CD8-positive, alpha-beta memory T cell (primary cell): ENCODE measurements at regions not wholly inside any gene's neighbourhood (a gene's known extent, or its start where the extent isn't known, plus 50 kb on each side); places are given as distances from the start of the nearest gene placed in this dataset.
"Not testable (repeated sequence)": the region's sequence is repeated elsewhere in the genome, so short reads cannot be mapped to it uniquely, and the experiment has no call there.

Source experiments
- CTCF ChIA-PET: fragments of 350-600 bp; sonication (Branson Sonifier 250); formaldehyde crosslinking; loops from one replicate; lab custom pipeline; 2021; ENCODE audit warnings: antibody characterized with exemption; lab: Charles Lee
- POLR2A ChIA-PET: fragments of 350-600 bp; sonication (Branson Sonifier 250); formaldehyde crosslinking; loops from one replicate; lab custom pipeline; 2021; ENCODE audit warnings: antibody characterized with exemption; lab: Charles Lee
- DNase-seq, 5 donors: peaks; one replicate each; pipeline versions ENCODE4 v3.0.0 to v3.0.0-alpha.2; 2020 to 2022; ENCODE audit warnings: mixed read lengths in 1 of 5
- H3K27ac ChIP-seq: one replicate; pipeline ENCODE4 v1.7.0; 2013; ENCODE audit warnings: low read depth, mild to moderate bottlenecking, low read length, moderate library complexity
- H3K27me3 ChIP-seq: 2 replicates; pipeline ENCODE4 v1.7.0; 2013; ENCODE audit warnings: low read length, mild to moderate bottlenecking; ENCODE audit not compliant: insufficient read depth, poor library complexity, severe bottlenecking
- H3K36me3 ChIP-seq: 2 replicates; pipeline ENCODE4 v1.7.0; 2013; ENCODE audit warnings: mild to moderate bottlenecking, low read length, moderate library complexity; ENCODE audit not compliant: insufficient read depth
- H3K4me1 ChIP-seq: 2 replicates; pipeline ENCODE4 v1.7.0; 2013; ENCODE audit warnings: mild to moderate bottlenecking, low read length, moderate library complexity; ENCODE audit not compliant: insufficient read depth
- H3K4me3 ChIP-seq: 2 replicates; pipeline ENCODE4 v1.7.0; 2013; ENCODE audit warnings: mild to moderate bottlenecking, low read length
- H3K9me3 ChIP-seq: 2 replicates; pipeline ENCODE4 v1.7.0; 2013; ENCODE audit warnings: mild to moderate bottlenecking, low read length
- H3K27ac Mint-ChIP-seq, 8 donors: one replicate each; pipeline ENCODE4 v1.8.0; 2020 to 2021; ENCODE audit warnings: mixed read lengths in 8 of 8, mild to moderate bottlenecking in 6 of 8, inconsistent platforms in 3 of 8, moderate library complexity in 3 of 8
- H3K27me3 Mint-ChIP-seq, 2 donors: one replicate each; pipeline ENCODE4 v1.8.0; 2020 to 2021; ENCODE audit warnings: mixed read lengths in 2 of 2, mild to moderate bottlenecking in 1 of 2, moderate library complexity in 1 of 2
- H3K36me3 Mint-ChIP-seq, 3 donors: one replicate each; pipeline ENCODE4 v1.8.0; 2020 to 2021; ENCODE audit warnings: mixed read lengths in 3 of 3, inconsistent platforms in 1 of 3, mild to moderate bottlenecking in 1 of 3
- H3K4me1 Mint-ChIP-seq, 3 donors: one replicate each; pipeline ENCODE4 v1.8.0; 2020 to 2021; ENCODE audit warnings: mixed read lengths in 3 of 3, inconsistent platforms in 1 of 3, mild to moderate bottlenecking in 1 of 3
- H3K4me3 Mint-ChIP-seq, 7 donors: one replicate each; pipeline ENCODE4 v1.8.0; 2020 to 2021; ENCODE audit warnings: mixed read lengths in 7 of 7, mild to moderate bottlenecking in 6 of 7, moderate library complexity in 4 of 7, inconsistent platforms in 2 of 7
- H3K9me3 Mint-ChIP-seq, 5 donors: one replicate each; pipeline ENCODE4 v1.8.0; 2020 to 2022; ENCODE audit warnings: mixed read lengths in 5 of 5, mild to moderate bottlenecking in 3 of 5, moderate library complexity in 2 of 5, inconsistent platforms in 1 of 5

- Mint-ChIP-seq H3K4me1 (no peaks in the 10 kb centered on the region), H3K27me3 (no peaks in the 10 kb centered on the region), H3K4me3 (no peak overlapping the region), H3K27ac (no peak overlapping the region), H3K36me3 (no peaks in the 10 kb centered on the region), H3K9me3 (no peaks in the 10 kb centered on the region)
- Histone ChIP-seq H3K4me1 (no peaks in the 10 kb centered on the region), H3K9me3 (no peaks in the 10 kb centered on the region), H3K27me3 (no peaks in the 10 kb centered on the region), H3K4me3 (no peak overlapping the region), H3K27ac (no peak overlapping the region), H3K36me3 (no peaks in the 10 kb centered on the region)
- DNase-seq = no peak
- ChIA-PET CTCF (no interaction called here), POLR2A (no interaction called here)
Observed at GRCh38 chr6:133092771-133093170, 148.4 kb upstream of the EYA4 start.

- H3K4me1 Mint-ChIP-seq, H3K4me3 ChIP-seq, H3K27ac Mint-ChIP-seq, H3K36me3 Mint-ChIP-seq, H3K9me3 Mint-ChIP-seq, H3K4me1 ChIP-seq, H3K27me3 ChIP-seq, H3K4me3 Mint-ChIP-seq, H3K36me3 ChIP-seq, POLR2A ChIA-PET, DNase-seq, H3K27me3 Mint-ChIP-seq, H3K27ac ChIP-seq, CTCF ChIA-PET, H3K9me3 ChIP-seq: not testable (repeated sequence)
Observed at GRCh38 chr6:133093211-133093610, 147.9 kb upstream of the EYA4 start.

GRCh38 chr6:133093956-133094355 lies 147.2 kb upstream of the EYA4 start:
- DNase-seq = no peak
- Histone ChIP-seq H3K27ac (no peak overlapping the region), H3K4me3 (no peak overlapping the region), H3K4me1 (no peaks in the 10 kb centered on the region), H3K27me3 (no peaks in the 10 kb centered on the region), H3K36me3 (no peaks in the 10 kb centered on the region), H3K9me3 (no peaks in the 10 kb centered on the region)
- Mint-ChIP-seq H3K9me3 (no peaks in the 10 kb centered on the region), H3K27me3 (no peaks in the 10 kb centered on the region), H3K27ac (no peak overlapping the region), H3K4me1 (no peaks in the 10 kb centered on the region), H3K4me3 (no peak overlapping the region), H3K36me3 (no peaks in the 10 kb centered on the region)
- POLR2A ChIA-PET = no interaction called here
- CTCF ChIA-PET = no interaction called here

GRCh38 chr6:133097208-133097607 lies 143.9 kb upstream of the EYA4 start:
- H3K36me3 Mint-ChIP-seq = no peaks in the 10 kb centered on the region
- H3K9me3 ChIP-seq = no peaks in the 10 kb centered on the region
- no peaks in the 10 kb centered on the region for H3K4me1 ChIP-seq
- no peak overlapping the region for H3K27ac Mint-ChIP-seq
- ChIA-PET CTCF (no interaction called here), POLR2A (no interaction called here)
- H3K4me3 ChIP-seq = no peak overlapping the region
- no peaks in the 10 kb centered on the region for H3K36me3 ChIP-seq
- H3K4me3 Mint-ChIP-seq = no peak overlapping the region
- no peak overlapping the region for H3K27ac ChIP-seq
- H3K27me3 ChIP-seq = no peaks in the 10 kb centered on the region
- DNase-seq = no peak
- H3K4me1 Mint-ChIP-seq = no peaks in the 10 kb centered on the region
- H3K27me3 Mint-ChIP-seq = no peaks in the 10 kb centered on the region
- H3K9me3 Mint-ChIP-seq = no peaks in the 10 kb centered on the region

- ChIA-PET POLR2A (no interaction called here), CTCF (no interaction called here)
- no peaks in the 10 kb centered on the region for H3K4me1 Mint-ChIP-seq
- H3K27ac Mint-ChIP-seq = no peak overlapping the region
- no peaks in the 10 kb centered on the region for H3K9me3 Mint-ChIP-seq
- no peak overlapping the region for H3K27ac ChIP-seq
- no peaks in the 10 kb centered on the region for H3K36me3 Mint-ChIP-seq
- H3K4me3 Mint-ChIP-seq = no peak overlapping the region
- no peak for DNase-seq
- H3K4me3 ChIP-seq = no peak overlapping the region
- no peaks in the 10 kb centered on the region for H3K9me3 ChIP-seq
- no peaks in the 10 kb centered on the region for H3K4me1 ChIP-seq
- H3K36me3 ChIP-seq = no peaks in the 10 kb centered on the region
- no peaks in the 10 kb centered on the region for H3K27me3 Mint-ChIP-seq
- no peaks in the 10 kb centered on the region for H3K27me3 ChIP-seq
Observed at GRCh38 chr6:133099573-133099972, 141.6 kb upstream of the EYA4 start.

GRCh38 chr6:133100865-133101264 lies 140.3 kb upstream of the EYA4 start:
- no peak for DNase-seq
- POLR2A ChIA-PET = no interaction called here
- no peaks in the 10 kb centered on the region for H3K9me3 ChIP-seq
- Mint-ChIP-seq H3K4me1 (no peaks in the 10 kb centered on the region), H3K9me3 (peaks cover 0 to 1% (median 0%) of the 10 kb centered on the region in 5 donors), H3K36me3 (no peaks in the 10 kb centered on the region), H3K27ac (no peak overlapping the region), H3K4me3 (no peak overlapping the region), H3K27me3 (no peaks in the 10 kb centered on the region)
- CTCF ChIA-PET = no interaction called here
- H3K36me3 ChIP-seq = no peaks in the 10 kb centered on the region
- H3K4me3 ChIP-seq = no peak overlapping the region
- no peaks in the 10 kb centered on the region for H3K27me3 ChIP-seq
- no peak overlapping the region for H3K27ac ChIP-seq
- H3K4me1 ChIP-seq = no peaks in the 10 kb centered on the region

- Mint-ChIP-seq H3K9me3 (peaks cover 0 to 1% (median 0%) of the 10 kb centered on the region in 5 donors), H3K27ac (no peak overlapping the region), H3K4me3 (no peak overlapping the region), H3K4me1 (no peaks in the 10 kb centered on the region), H3K36me3 (no peaks in the 10 kb centered on the region), H3K27me3 (no peaks in the 10 kb centered on the region)
- H3K36me3 ChIP-seq = no peaks in the 10 kb centered on the region
- ChIA-PET CTCF (no interaction called here), POLR2A (no interaction called here)
- H3K4me1 ChIP-seq = no peaks in the 10 kb centered on the region
- no peaks in the 10 kb centered on the region for H3K27me3 ChIP-seq
- H3K27ac ChIP-seq = no peak overlapping the region
- no peak overlapping the region for H3K4me3 ChIP-seq
- no peak for DNase-seq
- H3K9me3 ChIP-seq = no peaks in the 10 kb centered on the region
Observed at GRCh38 chr6:133101790-133102189, 139.4 kb upstream of the EYA4 start.

GRCh38 chr6:133106934-133107333 lies 134.2 kb upstream of the EYA4 start:
- H3K4me3 Mint-ChIP-seq = no peak overlapping the region
- POLR2A ChIA-PET = no interaction called here
- peaks cover 0 to 2% of the 10 kb centered on the region in 2 donors for H3K27me3 Mint-ChIP-seq

GRCh38 chr6:133108419-133108818 lies 132.7 kb upstream of the EYA4 start:
- Histone ChIP-seq H3K27ac (no peak overlapping the region), H3K4me3 (no peak overlapping the region), H3K9me3 (no peaks in the 10 kb centered on the region), H3K27me3 (no peaks in the 10 kb centered on the region), H3K36me3 (no peaks in the 10 kb centered on the region), H3K4me1 (no peaks in the 10 kb centered on the region)
- H3K27me3 Mint-ChIP-seq = peaks cover 0 to 2% of the 10 kb centered on the region in 2 donors
- H3K9me3 Mint-ChIP-seq = peaks cover 0 to 3% (median 0%) of the 10 kb centered on the region in 5 donors
- H3K27ac Mint-ChIP-seq = no peak overlapping the region
- no peaks in the 10 kb centered on the region for H3K36me3 Mint-ChIP-seq
- ChIA-PET POLR2A (no interaction called here), CTCF (no interaction called here)
- H3K4me1 Mint-ChIP-seq = no peaks in the 10 kb centered on the region
- H3K4me3 Mint-ChIP-seq = no peak overlapping the region
- DNase-seq = no peak

More at GRCh38 chr6:133106934-133107333, 134.2 kb upstream of the EYA4 start:
- no peaks in the 10 kb centered on the region for H3K9me3 ChIP-seq
- no peaks in the 10 kb centered on the region for H3K36me3 ChIP-seq
- H3K4me1 Mint-ChIP-seq = no peaks in the 10 kb centered on the region
- H3K27me3 ChIP-seq = no peaks in the 10 kb centered on the region
- peaks cover 0 to 3% (median 0%) of the 10 kb centered on the region in 5 donors for H3K9me3 Mint-ChIP-seq
- H3K36me3 Mint-ChIP-seq = no peaks in the 10 kb centered on the region
- CTCF ChIA-PET = no interaction called here
- no peak overlapping the region for H3K27ac ChIP-seq
- H3K27ac Mint-ChIP-seq = no peak overlapping the region
- DNase-seq = no peak
- H3K4me3 ChIP-seq = no peak overlapping the region
- no peaks in the 10 kb centered on the region for H3K4me1 ChIP-seq
